K562 (cell line): ENCODE measurements at regions not wholly inside any gene's neighbourhood (a gene's known extent, or its start where the extent isn't known, plus 50 kb on each side); places are given as distances from the start of the nearest gene placed in this dataset.

Experiments used
- HCFC1 ChIP-seq: IDR thresholded peaks from 2 replicates; pipeline ENCODE4 v1.6.1; 2012; ENCODE audit warnings: low read depth, low read length, improper control_type of control experiment
- RCOR1 ChIP-seq, 2 experiments: IDR thresholded peaks; 2 replicates each; pipeline ENCODE4 v1.6.1; 2012; ENCODE audit warnings: low read depth in 2 of 2, low read length in 2 of 2, borderline replicate concordance in 1 of 2, improper control_type of control experiment in 1 of 2
- TF ChIP-seq, protein P1 (sequence below), 3 experiments: IDR thresholded peaks in 2 of 3; conservative IDR thresholded peaks in 1 of 3; 2 replicates each; pipeline ENCODE4 v1.5.1; 2011 to 2012; ENCODE audit warnings: low read length in 3 of 3, mild to moderate bottlenecking in 3 of 3, control low read depth in 2 of 3, improper control_type of control experiment in 1 of 3, inconsistent platforms in 1 of 3, low read depth in 1 of 3, mixed read lengths in 1 of 3, moderate library complexity in 1 of 3; ENCODE audit not compliant: insufficient read depth in 2 of 3

DNA sequence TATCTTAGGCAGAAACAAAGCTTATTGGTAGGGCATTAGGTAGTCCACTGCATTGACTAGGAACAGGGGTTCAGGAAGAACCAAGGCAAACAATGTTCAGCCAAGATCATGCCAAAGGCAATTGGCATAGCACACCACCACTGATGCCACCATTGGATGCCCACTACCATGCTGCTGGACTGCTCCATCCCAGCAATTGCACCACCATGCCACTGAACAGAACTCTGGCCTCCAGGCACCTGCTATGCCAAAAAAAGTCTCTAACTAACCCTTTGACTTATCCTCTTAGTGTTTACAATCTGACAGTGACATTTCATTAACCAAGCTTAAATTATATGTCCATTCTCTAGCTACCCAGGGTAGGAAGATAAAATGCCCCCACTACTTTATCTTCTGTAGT lies 509.6 kb upstream of the CAMK1G start:
- TF ChIP-seq HCFC1 (no peak), RCOR1 (IDR thresholded peaks at IDR 0.05; ENCODE audit: borderline replicate concordance in 1 of 2, low read depth in 2 of 2, low read length in 2 of 2) (no peak)
- TF ChIP-seq, protein P1, sequence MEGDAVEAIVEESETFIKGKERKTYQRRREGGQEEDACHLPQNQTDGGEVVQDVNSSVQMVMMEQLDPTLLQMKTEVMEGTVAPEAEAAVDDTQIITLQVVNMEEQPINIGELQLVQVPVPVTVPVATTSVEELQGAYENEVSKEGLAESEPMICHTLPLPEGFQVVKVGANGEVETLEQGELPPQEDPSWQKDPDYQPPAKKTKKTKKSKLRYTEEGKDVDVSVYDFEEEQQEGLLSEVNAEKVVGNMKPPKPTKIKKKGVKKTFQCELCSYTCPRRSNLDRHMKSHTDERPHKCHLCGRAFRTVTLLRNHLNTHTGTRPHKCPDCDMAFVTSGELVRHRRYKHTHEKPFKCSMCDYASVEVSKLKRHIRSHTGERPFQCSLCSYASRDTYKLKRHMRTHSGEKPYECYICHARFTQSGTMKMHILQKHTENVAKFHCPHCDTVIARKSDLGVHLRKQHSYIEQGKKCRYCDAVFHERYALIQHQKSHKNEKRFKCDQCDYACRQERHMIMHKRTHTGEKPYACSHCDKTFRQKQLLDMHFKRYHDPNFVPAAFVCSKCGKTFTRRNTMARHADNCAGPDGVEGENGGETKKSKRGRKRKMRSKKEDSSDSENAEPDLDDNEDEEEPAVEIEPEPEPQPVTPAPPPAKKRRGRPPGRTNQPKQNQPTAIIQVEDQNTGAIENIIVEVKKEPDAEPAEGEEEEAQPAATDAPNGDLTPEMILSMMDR (IDR thresholded peaks at IDR 0.05 in 2 of 3, conservative IDR thresholded peaks at IDR 0.05 in 1 of 3; ENCODE audit: insufficient read depth in 2 of 3, low read depth in 1 of 3, low read length in 3 of 3) = no peak
